ENCODE measurements at regions not wholly inside any gene's neighbourhood (a gene's known extent, or its start where the extent isn't known, plus 50 kb on each side); places are given as distances from the start of the nearest gene placed in this dataset.

DNA sequence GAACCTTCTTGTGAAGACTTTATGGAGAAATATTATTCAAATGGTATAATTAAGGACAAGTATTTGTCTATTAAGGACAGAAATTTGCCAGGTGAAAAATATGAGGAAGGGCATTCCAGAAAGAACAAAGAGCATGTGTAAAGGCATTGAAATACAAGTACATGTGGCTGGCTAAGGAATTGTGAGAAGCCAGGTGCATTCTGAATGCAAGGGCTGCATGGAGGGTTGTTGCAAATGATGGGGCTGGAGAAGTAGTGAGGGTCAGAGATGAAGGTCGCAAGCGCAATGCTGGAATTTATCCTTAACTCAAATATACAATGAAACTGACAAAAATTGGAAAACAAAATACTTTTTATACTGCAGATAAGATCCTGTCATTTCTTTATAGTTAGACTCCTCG, 437.7 kb downstream of the ADAMTS20 start:
- no peak overlapping the region for H3K27ac ChIP-seq
- no peaks in the 10 kb centered on the region for H3K9me2 ChIP-seq (replicated peaks; ENCODE audit: insufficient read depth)
- H2AFZ ChIP-seq = no peak overlapping the region
- H3K36me3 ChIP-seq (replicated peaks; ENCODE audit: insufficient read depth, low read depth) = no peaks in the 10 kb centered on the region
- H4K20me1 ChIP-seq (ENCODE audit: insufficient read depth, poor library complexity, severe bottlenecking) = no peaks in the 10 kb centered on the region
- H3K9me3 ChIP-seq (ENCODE audit: low read depth) = no peaks in the 10 kb centered on the region
- 98% methylated on average over 3 of the region's 3 CpGs for WGBS (ENCODE audit: low lambda C conversion rate, missing lambda C conversion rate)
- H3K79me2 ChIP-seq = no peaks in the 10 kb centered on the region
- TF ChIP-seq, protein P1, sequence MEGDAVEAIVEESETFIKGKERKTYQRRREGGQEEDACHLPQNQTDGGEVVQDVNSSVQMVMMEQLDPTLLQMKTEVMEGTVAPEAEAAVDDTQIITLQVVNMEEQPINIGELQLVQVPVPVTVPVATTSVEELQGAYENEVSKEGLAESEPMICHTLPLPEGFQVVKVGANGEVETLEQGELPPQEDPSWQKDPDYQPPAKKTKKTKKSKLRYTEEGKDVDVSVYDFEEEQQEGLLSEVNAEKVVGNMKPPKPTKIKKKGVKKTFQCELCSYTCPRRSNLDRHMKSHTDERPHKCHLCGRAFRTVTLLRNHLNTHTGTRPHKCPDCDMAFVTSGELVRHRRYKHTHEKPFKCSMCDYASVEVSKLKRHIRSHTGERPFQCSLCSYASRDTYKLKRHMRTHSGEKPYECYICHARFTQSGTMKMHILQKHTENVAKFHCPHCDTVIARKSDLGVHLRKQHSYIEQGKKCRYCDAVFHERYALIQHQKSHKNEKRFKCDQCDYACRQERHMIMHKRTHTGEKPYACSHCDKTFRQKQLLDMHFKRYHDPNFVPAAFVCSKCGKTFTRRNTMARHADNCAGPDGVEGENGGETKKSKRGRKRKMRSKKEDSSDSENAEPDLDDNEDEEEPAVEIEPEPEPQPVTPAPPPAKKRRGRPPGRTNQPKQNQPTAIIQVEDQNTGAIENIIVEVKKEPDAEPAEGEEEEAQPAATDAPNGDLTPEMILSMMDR (IDR thresholded peaks at IDR 0.05; ENCODE audit: poor library complexity) = no peak
- no peak for TF ChIP-seq EZH2phosphoT487 (IDR thresholded peaks at IDR 0.05; ENCODE audit: low read depth, severe bottlenecking, unreplicated experiment)
- no peak for TF ChIP-seq EZH2 (IDR thresholded peaks at IDR 0.05; ENCODE audit: borderline replicate concordance)
- no peak overlapping the region for H3K4me2 ChIP-seq
- DNase-seq (ENCODE audit: low spot score) = no peak
- H3K4me1 ChIP-seq (ENCODE audit: insufficient read depth) = no peaks in the 10 kb centered on the region
- no peak overlapping the region for H3K4me3 ChIP-seq
- no peaks in the 10 kb centered on the region for H3K27me3 ChIP-seq

DNA sequence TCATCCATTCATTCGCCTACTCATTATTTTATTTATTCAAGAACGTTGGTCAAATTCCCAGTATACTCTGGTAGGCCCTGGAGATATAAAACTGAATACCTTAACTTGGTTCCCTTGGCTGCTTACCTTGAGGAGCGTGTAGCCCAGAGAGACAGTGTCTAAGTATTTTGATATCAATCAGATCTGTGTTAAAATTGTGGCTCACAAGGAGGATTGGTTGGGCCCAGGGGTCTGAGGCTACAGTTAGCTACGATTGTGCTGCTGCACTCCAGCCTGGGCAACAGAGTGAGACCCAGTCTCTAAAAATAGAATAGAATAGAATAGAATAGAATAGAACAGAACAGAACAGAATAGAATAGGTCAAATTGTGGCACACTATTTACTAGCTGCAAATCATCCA, 438.4 kb downstream of the ADAMTS20 start:
- no peak for DNase-seq (ENCODE audit: low spot score)
- no peaks in the 10 kb centered on the region for H3K36me3 ChIP-seq (replicated peaks; ENCODE audit: insufficient read depth, low read depth)
- 84% methylated on average over 4 of the region's 4 CpGs for WGBS (ENCODE audit: low lambda C conversion rate, missing lambda C conversion rate)

DNA sequence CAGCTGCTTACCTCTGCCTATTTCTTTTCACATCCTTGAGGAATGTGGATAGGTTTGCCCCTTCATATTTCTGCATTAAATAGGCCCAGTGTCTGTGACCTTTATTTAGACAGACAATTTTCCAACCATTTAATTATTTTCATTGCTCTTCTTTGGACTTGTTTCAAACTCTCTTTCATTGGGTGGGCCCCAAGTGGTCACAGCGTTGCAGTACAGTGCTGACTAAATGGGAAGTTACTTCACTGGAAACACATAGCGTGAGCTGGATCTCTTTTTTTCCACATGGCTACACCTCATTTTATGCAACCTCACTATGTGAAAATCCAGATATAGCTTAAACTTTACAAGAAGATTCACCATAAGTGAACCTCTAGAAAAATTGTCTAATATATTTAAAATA, 438.9 kb downstream of the ADAMTS20 start:
- no peaks in the 10 kb centered on the region for H3K9me3 ChIP-seq (ENCODE audit: low read depth)
- no peaks in the 10 kb centered on the region for H3K36me3 ChIP-seq (replicated peaks; ENCODE audit: insufficient read depth, low read depth)
- no peaks in the 10 kb centered on the region for H4K20me1 ChIP-seq (ENCODE audit: insufficient read depth, poor library complexity, severe bottlenecking)
- H3K4me2 ChIP-seq = no peak overlapping the region
- 64% methylated on average over 2 of the region's 2 CpGs for WGBS (ENCODE audit: low lambda C conversion rate, missing lambda C conversion rate)
- peak overlapping the region; percentile 75 for H3K27ac ChIP-seq
- H2AFZ ChIP-seq = no peak overlapping the region
- no peaks in the 10 kb centered on the region for H3K4me1 ChIP-seq (ENCODE audit: insufficient read depth)
- no peaks in the 10 kb centered on the region for H3K27me3 ChIP-seq
- DNase-seq (ENCODE audit: low spot score) = peak; percentile 30
- TF ChIP-seq EZH2 (IDR thresholded peaks at IDR 0.05; ENCODE audit: borderline replicate concordance) = no peak
- TF ChIP-seq, protein P1 (IDR thresholded peaks at IDR 0.05; ENCODE audit: poor library complexity) = no peak
- no peak for TF ChIP-seq EZH2phosphoT487 (IDR thresholded peaks at IDR 0.05; ENCODE audit: low read depth, severe bottlenecking, unreplicated experiment)
- H3K4me3 ChIP-seq = no peak overlapping the region
- no peaks in the 10 kb centered on the region for H3K9me2 ChIP-seq (replicated peaks; ENCODE audit: insufficient read depth)
- H3K79me2 ChIP-seq = no peaks in the 10 kb centered on the region

More for the DNA sequence above, 438.4 kb downstream of the ADAMTS20 start:
- no peak overlapping the region for H3K4me2 ChIP-seq
- H3K27ac ChIP-seq = peak overlapping the region; percentile 75
- H3K4me1 ChIP-seq (ENCODE audit: insufficient read depth) = no peaks in the 10 kb centered on the region
- no peaks in the 10 kb centered on the region for H3K9me2 ChIP-seq (replicated peaks; ENCODE audit: insufficient read depth)
- TF ChIP-seq, protein P1 (IDR thresholded peaks at IDR 0.05; ENCODE audit: poor library complexity) = no peak
- TF ChIP-seq EZH2phosphoT487 (IDR thresholded peaks at IDR 0.05; ENCODE audit: low read depth, severe bottlenecking, unreplicated experiment) = no peak
- TF ChIP-seq EZH2 (IDR thresholded peaks at IDR 0.05; ENCODE audit: borderline replicate concordance) = no peak
- H4K20me1 ChIP-seq (ENCODE audit: insufficient read depth, poor library complexity, severe bottlenecking) = no peaks in the 10 kb centered on the region
- no peaks in the 10 kb centered on the region for H3K9me3 ChIP-seq (ENCODE audit: low read depth)
- no peak overlapping the region for H2AFZ ChIP-seq
- no peaks in the 10 kb centered on the region for H3K27me3 ChIP-seq
- no peaks in the 10 kb centered on the region for H3K79me2 ChIP-seq
- H3K4me3 ChIP-seq = no peak overlapping the region
